Gastroesophageal sphincter (tissue), 3 donors: ENCODE measurements at regions not wholly inside any gene's neighbourhood (a gene's known extent, or its start where the extent isn't known, plus 50 kb on each side); places are given as distances from the start of the nearest gene placed in this dataset.

Source experiments
- EP300 ChIP-seq: sonication (generic); formaldehyde crosslinking; IDR thresholded peaks from one replicate; pipeline ENCODE4 v1.6.1; 2017; ENCODE audit warnings: antibody characterized with exemption, mild to moderate bottlenecking
- POLR2A ChIP-seq, 2 donors: fragments of 450-650 bp; IDR thresholded peaks; one replicate each; pipeline ENCODE4 v1.6.1; 2017; ENCODE audit warnings: antibody characterized with exemption in 2 of 2, mild to moderate bottlenecking in 2 of 2, moderate library complexity in 1 of 2
- POLR2AphosphoS5 ChIP-seq: sonication (generic); formaldehyde crosslinking; IDR thresholded peaks from one replicate; pipeline ENCODE4 v1.6.1; 2017; ENCODE audit warnings: antibody characterized with exemption
- TF ChIP-seq, protein P1 (sequence below), 4 experiments: fragments of 200-600 bp in 2 of 4; fragments of 450-650 bp in 2 of 4; sonication (generic) in 1 of 4; IDR thresholded peaks; one replicate each; pipeline ENCODE4 v1.5.1; 2017 to 2019; ENCODE audit warnings: antibody characterized with exemption in 4 of 4, mild to moderate bottlenecking in 2 of 4, moderate library complexity in 2 of 4

- no peak for TF ChIP-seq POLR2AphosphoS5
- TF ChIP-seq, protein P1, sequence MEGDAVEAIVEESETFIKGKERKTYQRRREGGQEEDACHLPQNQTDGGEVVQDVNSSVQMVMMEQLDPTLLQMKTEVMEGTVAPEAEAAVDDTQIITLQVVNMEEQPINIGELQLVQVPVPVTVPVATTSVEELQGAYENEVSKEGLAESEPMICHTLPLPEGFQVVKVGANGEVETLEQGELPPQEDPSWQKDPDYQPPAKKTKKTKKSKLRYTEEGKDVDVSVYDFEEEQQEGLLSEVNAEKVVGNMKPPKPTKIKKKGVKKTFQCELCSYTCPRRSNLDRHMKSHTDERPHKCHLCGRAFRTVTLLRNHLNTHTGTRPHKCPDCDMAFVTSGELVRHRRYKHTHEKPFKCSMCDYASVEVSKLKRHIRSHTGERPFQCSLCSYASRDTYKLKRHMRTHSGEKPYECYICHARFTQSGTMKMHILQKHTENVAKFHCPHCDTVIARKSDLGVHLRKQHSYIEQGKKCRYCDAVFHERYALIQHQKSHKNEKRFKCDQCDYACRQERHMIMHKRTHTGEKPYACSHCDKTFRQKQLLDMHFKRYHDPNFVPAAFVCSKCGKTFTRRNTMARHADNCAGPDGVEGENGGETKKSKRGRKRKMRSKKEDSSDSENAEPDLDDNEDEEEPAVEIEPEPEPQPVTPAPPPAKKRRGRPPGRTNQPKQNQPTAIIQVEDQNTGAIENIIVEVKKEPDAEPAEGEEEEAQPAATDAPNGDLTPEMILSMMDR (IDR thresholded peaks at IDR 0.05), result no peak
- no peak for TF ChIP-seq POLR2A (IDR thresholded peaks at IDR 0.05)
- TF ChIP-seq EP300, result no peak
These were observed 362.1 kb upstream of the NR5A2 start for GRCh38 chr1:199665371-199665770.
